Retinal pigment epithelial cell (primary cell): ENCODE measurements at regions not wholly inside any gene's neighbourhood (a gene's known extent, or its start where the extent isn't known, plus 50 kb on each side); places are given as distances from the start of the nearest gene placed in this dataset.

ENCODE experiments used
- DNase-seq: peaks from one replicate; pipeline ENCODE4 v3.0.0-alpha.2; 2010; ENCODE audit warnings: low read depth
- H3K4me3 ChIP-seq: 2 replicates; pipeline ENCODE4 v1.5.1; 2011; ENCODE audit warnings: mild to moderate bottlenecking, low read length, control low read depth, moderate library complexity
- CTCF ChIP-seq: conservative IDR thresholded peaks from 2 replicates; pipeline ENCODE4 v1.5.1; 2011; ENCODE audit warnings: low read depth, low read length, control low read depth, inconsistent platforms

GRCh38 chr21:17900281-17900989 is 81.3 kb upstream of the C21orf91 start:
- H3K4me3 ChIP-seq, result no peak overlapping the region
- DNase-seq, result no peak
- TF ChIP-seq CTCF, result no peak

- DNase-seq, result no peak
- TF ChIP-seq CTCF, result no peak
- no peak overlapping the region for H3K4me3 ChIP-seq
These were observed 70.0 kb upstream of the C21orf91 start for GRCh38 chr21:17889171-17889570.

GRCh38 chr21:17869115-17869514 is 50.0 kb upstream of the C21orf91 start:
- no peak for DNase-seq
- no peak for TF ChIP-seq CTCF
- H3K4me3 ChIP-seq, result no peak overlapping the region
